Activated T-cell treated with anti-CD3 and anti-CD28 coated beads, Interleukin-2, amount 50 U/mL, for 1 hour (primary cell): ENCODE measurements at regions not wholly inside any gene's neighbourhood (a gene's known extent, or its start where the extent isn't known, plus 50 kb on each side); places are given as distances from the start of the nearest gene placed in this dataset.

Experiments used
- DNase-seq: peaks from one replicate; pipeline ENCODE4 v3.0.0-alpha.2; 2020

GRCh38 chr1:34671887-34672286, 83.0 kb upstream of the GJB5 start:
- no peak for DNase-seq

GRCh38 chr1:34681480-34682451, 73.1 kb upstream of the GJB5 start:
- no peak for DNase-seq

GRCh38 chr1:34682452-34683223, 72.2 kb upstream of the GJB5 start:
- DNase-seq, result no peak

- no peak for DNase-seq
These were observed 71.2 kb upstream of the GJB5 start for GRCh38 chr1:34683616-34684015.

- no peak for DNase-seq
These were observed 70.6 kb upstream of the GJB5 start for GRCh38 chr1:34684266-34684665.

- no peak for DNase-seq
These were observed 69.6 kb upstream of the GJB5 start for GRCh38 chr1:34685225-34685624.

- no peak for DNase-seq
These were observed 68.3 kb upstream of the GJB5 start for GRCh38 chr1:34686531-34686930.

GRCh38 chr1:34688006-34688741, 66.7 kb upstream of the GJB5 start:
- DNase-seq, result no peak

- DNase-seq, result no peak
These were observed 64.6 kb upstream of the GJB5 start for GRCh38 chr1:34690269-34690668.

GRCh38 chr1:34693081-34693480, 61.8 kb upstream of the GJB5 start:
- no peak for DNase-seq

- no peak for DNase-seq
These were observed 60.5 kb upstream of the GJB5 start for GRCh38 chr1:34694383-34694782.

GRCh38 chr1:34695580-34695979, 59.3 kb upstream of the GJB5 start:
- DNase-seq, result no peak

- DNase-seq, result no peak
These were observed 58.6 kb upstream of the GJB5 start for GRCh38 chr1:34696230-34696629.

GRCh38 chr1:34696981-34697380, 57.9 kb upstream of the GJB5 start:
- DNase-seq, result no peak

GRCh38 chr1:34697818-34698217, 57.0 kb upstream of the GJB5 start:
- no peak for DNase-seq

GRCh38 chr1:34701326-34702060, 53.4 kb upstream of the GJB5 start:
- DNase-seq, result no peak
